IMR-90 (cell line): ENCODE measurements at regions not wholly inside any gene's neighbourhood (a gene's known extent, or its start where the extent isn't known, plus 50 kb on each side); places are given as distances from the start of the nearest gene placed in this dataset.

Experiments used
- BHLHE40 ChIP-seq: fragments of 150-350 bp; IDR thresholded peaks from 2 replicates; pipeline ENCODE4 v1.6.1; 2016; ENCODE audit warnings: mild to moderate bottlenecking, low read depth, low read length
- CEBPB ChIP-seq: IDR thresholded peaks from 2 replicates; pipeline ENCODE4 v1.6.1; 2012; ENCODE audit warnings: low read depth, low read length, improper control_type of control experiment
- CTCF ChIP-seq: conservative IDR thresholded peaks from 2 replicates; pipeline ENCODE4 v1.5.1; 2012; ENCODE audit warnings: mild to moderate bottlenecking, low read depth, low read length, improper control_type of control experiment
- FOS ChIP-seq: fragments of 150-350 bp; IDR thresholded peaks from 2 replicates; pipeline ENCODE4 v1.6.1; 2016; ENCODE audit warnings: low read depth, low read length
- NFE2L2 ChIP-seq: fragments of 150-350 bp; IDR thresholded peaks from 2 replicates; pipeline ENCODE4 v1.6.1; 2016; ENCODE audit warnings: low read depth, mild to moderate bottlenecking, low read length
- POLR2A ChIP-seq: IDR thresholded peaks from 2 replicates; pipeline ENCODE4 v1.6.1; 2012; ENCODE audit warnings: mild to moderate bottlenecking, low read depth, low read length
- RCOR1 ChIP-seq: IDR thresholded peaks from 2 replicates; pipeline ENCODE4 v1.6.1; 2012; ENCODE audit warnings: mild to moderate bottlenecking, low read length, improper control_type of control experiment; ENCODE audit not compliant: insufficient replicate concordance
- SMC3 ChIP-seq: fragments of 150-350 bp; IDR thresholded peaks from 2 replicates; pipeline ENCODE4 v1.6.1; 2016; ENCODE audit warnings: low read depth, mild to moderate bottlenecking, antibody characterized with exemption, low read length, moderate library complexity
- USF2 ChIP-seq: fragments of 150-350 bp; IDR thresholded peaks from 2 replicates; pipeline ENCODE4 v1.6.1; 2017; ENCODE audit warnings: mild to moderate bottlenecking, antibody characterized with exemption, low read length, low read depth

- TF ChIP-seq CTCF (no peak), CEBPB (no peak), NFE2L2 (no peak), POLR2A (no peak), USF2 (no peak), FOS (no peak), RCOR1 (no peak), BHLHE40 (no peak), SMC3 (no peak)
Observed at GRCh38 chr20:48366230-48366629, 461.6 kb downstream of the PREX1 start.
